ENCODE measurements at regions not wholly inside any gene's neighbourhood (a gene's known extent, or its start where the extent isn't known, plus 50 kb on each side); places are given as distances from the start of the nearest gene placed in this dataset.

- H3K9me3 ChIP-seq (ENCODE audit: control insufficient read depth, low read depth, low read length): no peaks in the 10 kb centered on the region
- no peak overlapping the region for H3K9ac ChIP-seq (ENCODE audit: low read length)
- H3K4me3 ChIP-seq (ENCODE audit: low read length): no peak overlapping the region
- no peaks in the 10 kb centered on the region for H3K36me3 ChIP-seq (ENCODE audit: control insufficient read depth, low read depth, low read length)
- H3K27ac ChIP-seq (ENCODE audit: low read length): no peak overlapping the region
- no peaks in the 10 kb centered on the region for H3K27me3 ChIP-seq (ENCODE audit: control insufficient read depth, insufficient read depth, low read length)
- H3K4me1 ChIP-seq (ENCODE audit: control insufficient read depth, low read depth, low read length): no peaks in the 10 kb centered on the region
These were observed 94.0 kb upstream of the SULT1C3 start for GRCh38 chr2:108145557-108146326.

- Histone ChIP-seq H3K27me3 (ENCODE audit: control insufficient read depth, insufficient read depth, low read length) (no peaks in the 10 kb centered on the region), H3K4me3 (ENCODE audit: low read length) (no peak overlapping the region), H3K27ac (ENCODE audit: low read length) (no peak overlapping the region), H3K36me3 (ENCODE audit: control insufficient read depth, low read depth, low read length) (no peaks in the 10 kb centered on the region), H3K9me3 (ENCODE audit: control insufficient read depth, low read depth, low read length) (no peaks in the 10 kb centered on the region), H3K4me1 (ENCODE audit: control insufficient read depth, low read depth, low read length) (no peaks in the 10 kb centered on the region), H3K9ac (ENCODE audit: low read length) (no peak overlapping the region)
These were observed 91.2 kb upstream of the SULT1C3 start for GRCh38 chr2:108148555-108148954.

- Histone ChIP-seq H3K27ac (ENCODE audit: low read length) (no peak overlapping the region), H3K4me3 (ENCODE audit: low read length) (no peak overlapping the region), H3K36me3 (ENCODE audit: control insufficient read depth, low read depth, low read length) (no peaks in the 10 kb centered on the region), H3K9ac (ENCODE audit: low read length) (no peak overlapping the region), H3K9me3 (ENCODE audit: control insufficient read depth, low read depth, low read length) (no peaks in the 10 kb centered on the region), H3K4me1 (ENCODE audit: control insufficient read depth, low read depth, low read length) (no peaks in the 10 kb centered on the region), H3K27me3 (ENCODE audit: control insufficient read depth, insufficient read depth, low read length) (no peaks in the 10 kb centered on the region)
These were observed 85.3 kb upstream of the SULT1C3 start for GRCh38 chr2:108154366-108155061.

DNA sequence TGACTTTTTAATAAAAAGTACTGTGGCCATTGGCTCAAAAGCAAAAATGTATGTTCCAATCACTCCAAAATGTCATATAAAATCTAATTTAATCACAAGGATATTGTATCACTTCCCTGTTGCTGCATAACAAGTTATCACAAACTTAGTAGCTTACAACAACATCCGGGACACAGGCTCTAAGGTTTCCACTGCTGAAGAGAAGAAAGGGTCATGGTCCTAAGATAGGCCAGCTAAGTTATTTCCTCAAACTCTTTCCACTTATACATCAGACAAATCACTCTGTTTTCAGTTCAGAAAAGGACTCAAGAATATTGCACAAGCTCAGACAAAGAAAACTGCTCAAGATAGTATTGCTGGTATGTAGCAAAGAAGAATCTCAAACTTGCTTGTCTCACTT, 78.5 kb upstream of the SULT1C3 start:
- H3K9me3 ChIP-seq (ENCODE audit: control insufficient read depth, low read depth, low read length): no peaks in the 10 kb centered on the region
- no peaks in the 10 kb centered on the region for H3K36me3 ChIP-seq (ENCODE audit: control insufficient read depth, low read depth, low read length)
- no peak overlapping the region for H3K27ac ChIP-seq (ENCODE audit: low read length)
- H3K27me3 ChIP-seq (ENCODE audit: control insufficient read depth, insufficient read depth, low read length): no peaks in the 10 kb centered on the region
- H3K4me1 ChIP-seq (ENCODE audit: control insufficient read depth, low read depth, low read length): peaks cover 19% of the 10 kb centered on the region
- H3K4me3 ChIP-seq (ENCODE audit: low read length): no peak overlapping the region
- H3K9ac ChIP-seq (ENCODE audit: low read length): no peak overlapping the region

DNA sequence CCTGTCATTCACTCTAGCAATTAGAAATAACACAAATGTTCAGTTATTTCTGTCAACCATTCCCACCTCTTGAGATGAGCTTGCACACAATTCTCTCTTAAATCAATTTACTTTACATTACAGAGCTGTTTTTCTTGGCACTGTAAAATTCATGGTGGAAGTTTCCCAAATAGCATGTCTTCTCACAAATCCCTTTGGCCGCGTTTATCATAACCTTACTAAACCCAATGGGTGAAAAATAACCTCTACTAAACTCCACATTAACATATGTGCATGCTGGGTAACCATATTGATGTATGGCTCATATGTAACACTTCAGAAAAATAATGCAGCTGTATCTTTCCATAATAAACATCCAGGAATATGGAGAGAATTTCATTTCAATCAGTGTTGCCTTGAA, 75.5 kb upstream of the SULT1C3 start:
- Histone ChIP-seq H3K36me3 (ENCODE audit: control insufficient read depth, low read depth, low read length) (no peaks in the 10 kb centered on the region), H3K27ac (ENCODE audit: low read length) (no peak overlapping the region), H3K4me3 (ENCODE audit: low read length) (no peak overlapping the region), H3K9ac (ENCODE audit: low read length) (no peak overlapping the region), H3K27me3 (ENCODE audit: control insufficient read depth, insufficient read depth, low read length) (no peaks in the 10 kb centered on the region), H3K9me3 (ENCODE audit: control insufficient read depth, low read depth, low read length) (no peaks in the 10 kb centered on the region), H3K4me1 (ENCODE audit: control insufficient read depth, low read depth, low read length) (peaks cover 19% of the 10 kb centered on the region)

DNA sequence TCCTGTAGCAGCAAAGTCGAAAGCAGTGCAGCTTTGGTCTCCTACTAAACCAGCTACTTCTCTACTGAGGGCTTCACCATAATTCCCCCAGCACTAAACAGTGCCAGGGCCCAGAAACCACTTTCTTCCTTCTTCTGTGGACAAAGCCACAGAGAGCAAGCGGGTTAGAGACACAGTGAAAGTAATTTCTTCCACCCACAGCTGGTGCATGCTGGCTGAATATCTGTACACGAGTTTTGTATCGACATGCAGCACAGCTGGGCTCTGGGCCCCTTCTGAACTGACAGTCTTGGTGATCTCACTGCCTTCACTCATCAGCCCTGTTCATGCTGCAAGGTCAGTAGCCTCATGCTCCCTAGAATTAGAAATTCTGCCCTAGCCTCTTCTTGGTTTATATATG, 74.0 kb upstream of the SULT1C3 start:
- Histone ChIP-seq H3K9me3 (ENCODE audit: control insufficient read depth, low read depth, low read length) (no peaks in the 10 kb centered on the region), H3K27ac (ENCODE audit: low read length) (no peak overlapping the region), H3K27me3 (ENCODE audit: control insufficient read depth, insufficient read depth, low read length) (no peaks in the 10 kb centered on the region), H3K4me1 (ENCODE audit: control insufficient read depth, low read depth, low read length) (peaks cover 19% of the 10 kb centered on the region), H3K36me3 (ENCODE audit: control insufficient read depth, low read depth, low read length) (no peaks in the 10 kb centered on the region), H3K4me3 (ENCODE audit: low read length) (no peak overlapping the region), H3K9ac (ENCODE audit: low read length) (no peak overlapping the region)

- Histone ChIP-seq H3K27me3 (ENCODE audit: control insufficient read depth, insufficient read depth, low read length) (no peaks in the 10 kb centered on the region), H3K9ac (ENCODE audit: low read length) (no peak overlapping the region), H3K36me3 (ENCODE audit: control insufficient read depth, low read depth, low read length) (no peaks in the 10 kb centered on the region), H3K4me1 (ENCODE audit: control insufficient read depth, low read depth, low read length) (peaks cover 18% of the 10 kb centered on the region), H3K9me3 (ENCODE audit: control insufficient read depth, low read depth, low read length) (no peaks in the 10 kb centered on the region), H3K4me3 (ENCODE audit: low read length) (no peak overlapping the region), H3K27ac (ENCODE audit: low read length) (no peak overlapping the region)
These were observed 72.1 kb upstream of the SULT1C3 start for GRCh38 chr2:108167699-108168098.

GRCh38 chr2:108169982-108170625, 69.7 kb upstream of the SULT1C3 start:
- no peaks in the 10 kb centered on the region for H3K4me1 ChIP-seq (ENCODE audit: control insufficient read depth, low read depth, low read length)
- H3K27ac ChIP-seq (ENCODE audit: low read length): no peak overlapping the region
- no peaks in the 10 kb centered on the region for H3K27me3 ChIP-seq (ENCODE audit: control insufficient read depth, insufficient read depth, low read length)
- H3K9me3 ChIP-seq (ENCODE audit: control insufficient read depth, low read depth, low read length): no peaks in the 10 kb centered on the region
- H3K4me3 ChIP-seq (ENCODE audit: low read length): no peak overlapping the region
- no peak overlapping the region for H3K9ac ChIP-seq (ENCODE audit: low read length)
- H3K36me3 ChIP-seq (ENCODE audit: control insufficient read depth, low read depth, low read length): no peaks in the 10 kb centered on the region

GRCh38 chr2:108171657-108172056, 68.1 kb upstream of the SULT1C3 start:
- Histone ChIP-seq H3K9me3 (ENCODE audit: control insufficient read depth, low read depth, low read length) (no peaks in the 10 kb centered on the region), H3K27ac (ENCODE audit: low read length) (no peak overlapping the region), H3K27me3 (ENCODE audit: control insufficient read depth, insufficient read depth, low read length) (no peaks in the 10 kb centered on the region), H3K9ac (ENCODE audit: low read length) (no peak overlapping the region), H3K36me3 (ENCODE audit: control insufficient read depth, low read depth, low read length) (no peaks in the 10 kb centered on the region), H3K4me1 (ENCODE audit: control insufficient read depth, low read depth, low read length) (no peaks in the 10 kb centered on the region), H3K4me3 (ENCODE audit: low read length) (no peak overlapping the region)

DNA sequence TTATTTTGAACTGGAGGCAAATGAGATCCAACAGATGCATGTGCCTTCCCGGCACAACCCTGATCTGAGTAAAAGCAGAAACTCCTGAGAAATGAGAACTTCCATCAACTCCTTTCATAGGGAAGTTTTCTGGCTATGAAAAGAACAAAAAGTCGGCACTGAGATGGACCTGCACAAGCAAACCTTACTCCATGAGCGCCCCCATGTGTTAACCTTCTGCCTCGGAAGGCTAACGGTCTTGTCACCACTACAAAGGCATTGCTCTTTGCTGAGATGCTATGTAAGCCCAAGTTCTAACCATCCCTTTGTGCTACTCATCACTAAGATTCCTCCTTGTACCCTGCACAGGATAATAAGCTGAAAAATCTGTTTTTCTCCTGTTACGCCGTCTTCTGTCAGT, 57.3 kb upstream of the SULT1C3 start:
- H3K9me3 ChIP-seq (ENCODE audit: control insufficient read depth, low read depth, low read length): no peaks in the 10 kb centered on the region
- H3K4me1 ChIP-seq (ENCODE audit: control insufficient read depth, low read depth, low read length): no peaks in the 10 kb centered on the region
- no peak overlapping the region for H3K27ac ChIP-seq (ENCODE audit: low read length)

GRCh38 chr2:108184419-108184818, 55.3 kb upstream of the SULT1C3 start:
- no peaks in the 10 kb centered on the region for H3K36me3 ChIP-seq (ENCODE audit: control insufficient read depth, low read depth, low read length)
- no peak overlapping the region for H3K9ac ChIP-seq (ENCODE audit: low read length)
- no peak overlapping the region for H3K27ac ChIP-seq (ENCODE audit: low read length)
- no peak overlapping the region for H3K4me3 ChIP-seq (ENCODE audit: low read length)
- no peaks in the 10 kb centered on the region for H3K4me1 ChIP-seq (ENCODE audit: control insufficient read depth, low read depth, low read length)
- H3K9me3 ChIP-seq (ENCODE audit: control insufficient read depth, low read depth, low read length): no peaks in the 10 kb centered on the region
- H3K27me3 ChIP-seq (ENCODE audit: control insufficient read depth, insufficient read depth, low read length): no peaks in the 10 kb centered on the region

More for the DNA sequence above, 57.3 kb upstream of the SULT1C3 start:
- Histone ChIP-seq H3K9ac (ENCODE audit: low read length) (no peak overlapping the region), H3K36me3 (ENCODE audit: control insufficient read depth, low read depth, low read length) (no peaks in the 10 kb centered on the region), H3K4me3 (ENCODE audit: low read length) (no peak overlapping the region), H3K27me3 (ENCODE audit: control insufficient read depth, insufficient read depth, low read length) (no peaks in the 10 kb centered on the region)

Data from iPS-18a (cell line).